ENCODE measurements at regions not wholly inside any gene's neighbourhood (a gene's known extent, or its start where the extent isn't known, plus 50 kb on each side); places are given as distances from the start of the nearest gene placed in this dataset.

DNA sequence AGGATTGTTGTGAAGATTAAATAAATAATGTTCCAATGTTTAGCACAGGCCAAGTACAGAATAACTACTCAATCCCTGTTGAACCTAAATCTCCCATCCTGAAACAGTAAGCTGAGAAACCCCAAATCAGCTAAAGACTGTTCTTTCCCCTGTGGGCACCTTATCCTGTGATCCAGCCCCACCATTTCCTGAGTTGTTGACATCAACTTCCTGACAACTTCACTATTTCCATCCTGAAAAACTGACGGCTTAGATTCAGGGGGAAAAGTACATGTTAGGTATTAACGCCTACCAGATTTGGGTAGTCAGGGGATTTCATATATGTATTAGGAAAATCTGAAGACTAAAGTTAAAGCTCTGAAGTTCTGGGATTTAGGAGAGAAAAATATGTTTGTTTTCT lies 51.7 kb upstream of the PALMD start:
- DNase-seq (ENCODE audit: extremely low spot score, unreplicated experiment): no peak
- Mint-ChIP-seq H3K9me3 (ENCODE audit: unreplicated experiment) (peaks cover 3% of the 10 kb centered on the region), H3K4me3 (ENCODE audit: unreplicated experiment) (no peak overlapping the region), H3K27me3 (ENCODE audit: unreplicated experiment) (no peaks in the 10 kb centered on the region), H3K27ac (ENCODE audit: unreplicated experiment) (peak overlapping the region; percentile 43), H3K4me1 (ENCODE audit: unreplicated experiment) (peaks cover 49% of the 10 kb centered on the region), H3K36me3 (ENCODE audit: unreplicated experiment) (peaks cover 3% of the 10 kb centered on the region)
- no peak for TF ChIP-seq CTCF (IDR thresholded peaks at IDR 0.05)

GRCh38 chr1:99595041-99595440 lies 50.9 kb upstream of the PALMD start:
- no peak for DNase-seq (ENCODE audit: extremely low spot score, unreplicated experiment)
- no peaks in the 10 kb centered on the region for H3K27me3 Mint-ChIP-seq (ENCODE audit: unreplicated experiment)
- H3K36me3 Mint-ChIP-seq (ENCODE audit: unreplicated experiment): peaks cover 3% of the 10 kb centered on the region
- peaks cover 3% of the 10 kb centered on the region for H3K9me3 Mint-ChIP-seq (ENCODE audit: unreplicated experiment)
- TF ChIP-seq CTCF (IDR thresholded peaks at IDR 0.05): no peak
- no peak overlapping the region for H3K4me3 Mint-ChIP-seq (ENCODE audit: unreplicated experiment)
- peaks cover 49% of the 10 kb centered on the region for H3K4me1 Mint-ChIP-seq (ENCODE audit: unreplicated experiment)
- H3K27ac Mint-ChIP-seq (ENCODE audit: unreplicated experiment): peak overlapping the region; percentile 8

- no peak for DNase-seq (ENCODE audit: extremely low spot score, unreplicated experiment)
- H3K27me3 Mint-ChIP-seq (ENCODE audit: unreplicated experiment): no peaks in the 10 kb centered on the region
- no peak for TF ChIP-seq CTCF (IDR thresholded peaks at IDR 0.05)
- H3K27ac Mint-ChIP-seq (ENCODE audit: unreplicated experiment): no peak overlapping the region
- H3K4me1 Mint-ChIP-seq (ENCODE audit: unreplicated experiment): peaks cover 49% of the 10 kb centered on the region
- peaks cover 3% of the 10 kb centered on the region for H3K36me3 Mint-ChIP-seq (ENCODE audit: unreplicated experiment)
- peaks cover 3% of the 10 kb centered on the region for H3K9me3 Mint-ChIP-seq (ENCODE audit: unreplicated experiment)
- no peak overlapping the region for H3K4me3 Mint-ChIP-seq (ENCODE audit: unreplicated experiment)
These were observed 50.5 kb upstream of the PALMD start for GRCh38 chr1:99595441-99595840.

All from osteocyte (in vitro differentiated cells).